GM23248 (cell line): ENCODE measurements at regions not wholly inside any gene's neighbourhood (a gene's known extent, or its start where the extent isn't known, plus 50 kb on each side); places are given as distances from the start of the nearest gene placed in this dataset.

Source experiments
- DNase-seq: peaks from one replicate; pipeline ENCODE4 v3.0.0-alpha.2; 2015
- H2AFZ ChIP-seq: fragments of 200-600 bp; sonication (generic); 2 replicates; pipeline ENCODE4 v1.6.1; 2016; ENCODE audit warnings: antibody characterized with exemption
- H3F3A ChIP-seq: fragments of 200-600 bp; sonication (generic); 2 replicates; pipeline ENCODE4 v1.6.1; 2016; ENCODE audit warnings: mild to moderate bottlenecking, antibody characterized with exemption, mixed run types; ENCODE audit not compliant: insufficient read depth
- H3K27ac ChIP-seq: fragments of 200-600 bp; sonication (generic); 2 replicates; pipeline ENCODE4 v1.5.1; 2016; ENCODE audit warnings: mild to moderate bottlenecking
- H3K27me3 ChIP-seq: fragments of 200-600 bp; sonication (generic); replicated peaks from 2 replicates; pipeline ENCODE4 v1.6.1; 2016; ENCODE audit warnings: mild to moderate bottlenecking; ENCODE audit not compliant: insufficient read depth
- H3K36me3 ChIP-seq: fragments of 200-600 bp; sonication (generic); 2 replicates; pipeline ENCODE4 v1.6.1; 2016; ENCODE audit warnings: low read depth, mild to moderate bottlenecking
- H3K4me1 ChIP-seq: fragments of 200-600 bp; sonication (generic); 2 replicates; pipeline ENCODE4 v1.6.1; 2016; ENCODE audit warnings: mild to moderate bottlenecking; ENCODE audit not compliant: insufficient read depth
- H3K4me2 ChIP-seq: fragments of 200-600 bp; sonication (generic); one replicate; pipeline ENCODE4 v1.6.1; 2016; ENCODE audit warnings: mild to moderate bottlenecking; ENCODE audit not compliant: unreplicated experiment
- H3K4me3 ChIP-seq: fragments of 200-600 bp; sonication (generic); 2 replicates; pipeline ENCODE4 v1.5.1; 2016; ENCODE audit warnings: mild to moderate bottlenecking
- H3K79me2 ChIP-seq: fragments of 200-600 bp; sonication (generic); 2 replicates; pipeline ENCODE4 v1.6.1; 2016; ENCODE audit warnings: mild to moderate bottlenecking; ENCODE audit not compliant: insufficient read depth
- H3K9ac ChIP-seq: fragments of 200-600 bp; sonication (generic); 2 replicates; pipeline ENCODE4 v1.6.1; 2016; ENCODE audit warnings: mild to moderate bottlenecking
- H3K9me2 ChIP-seq: fragments of 200-600 bp; sonication (generic); 2 replicates; pipeline ENCODE4 v1.6.1; 2016; ENCODE audit warnings: mixed run types, mild to moderate bottlenecking, moderate library complexity; ENCODE audit not compliant: insufficient read depth
- H3K9me3 ChIP-seq: fragments of 200-600 bp; sonication (generic); one replicate; pipeline ENCODE4 v1.6.1; 2017; ENCODE audit warnings: low read depth
- H4K20me1 ChIP-seq: fragments of 200-600 bp; sonication (generic); 2 replicates; pipeline ENCODE4 v1.6.0; 2016; ENCODE audit not compliant: insufficient read depth
- EZH2 ChIP-seq: fragments of 200-600 bp; sonication (generic); IDR thresholded peaks from 2 replicates; pipeline ENCODE4 v1.6.1; 2018; ENCODE audit warnings: antibody characterized with exemption, mild to moderate bottlenecking; ENCODE audit not compliant: insufficient read depth, poor library complexity, severe bottlenecking
- EZH2phosphoT487 ChIP-seq: fragments of 200-600 bp; sonication (generic); IDR thresholded peaks from 2 replicates; pipeline ENCODE4 v1.6.1; 2018; ENCODE audit warnings: antibody characterized with exemption, moderate library complexity, mild to moderate bottlenecking, low read depth; ENCODE audit not compliant: insufficient read depth
- WGBS, 2 experiments: methylation state at CpG; one replicate each; pipeline ENCODE4 v1.1.6; 2015 to 2017; ENCODE audit warnings: low lambda C conversion rate in 2 of 2, low coverage in 1 of 2; ENCODE audit errors: missing lambda C conversion rate in 2 of 2; 5-methylcytosine and 5-hydroxymethylcytosine counted together
- in situ Hi-C: fragments of 300-500 bp; cut with MboI; formaldehyde crosslinking; loops from 2 replicates; pipeline ENCODE4 v1.15.0; 2020

DNA sequence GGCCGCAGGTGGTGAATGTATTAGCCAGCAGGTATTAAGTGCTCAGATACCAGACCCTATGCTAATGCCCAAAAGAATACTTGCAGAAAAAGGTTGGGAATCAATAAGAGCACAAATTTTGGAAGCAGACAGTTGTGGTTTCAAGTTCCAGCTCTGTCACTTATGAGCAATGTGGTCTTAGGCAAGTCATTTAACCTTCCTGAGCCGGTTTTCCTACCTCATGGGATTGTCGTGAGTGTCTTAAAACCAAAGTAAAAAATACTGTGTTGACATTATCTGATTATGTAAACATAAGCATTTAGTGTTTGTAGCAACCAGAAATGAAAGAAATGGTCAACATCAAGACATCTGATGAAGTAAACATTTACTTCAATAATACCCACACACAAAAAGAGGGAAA, 93.0 kb upstream of the CHST9 start:
- Histone ChIP-seq H4K20me1 (no peaks in the 10 kb centered on the region), H3K36me3 (no peaks in the 10 kb centered on the region), H3K9me2 (no peaks in the 10 kb centered on the region), H2AFZ (no peak overlapping the region), H3K79me2 (no peaks in the 10 kb centered on the region), H3K27me3 (no peaks in the 10 kb centered on the region), H3F3A (no peaks in the 10 kb centered on the region), H3K9ac (no peak overlapping the region), H3K27ac (no peak overlapping the region), H3K9me3 (no peaks in the 10 kb centered on the region), H3K4me1 (no peaks in the 10 kb centered on the region), H3K4me3 (no peak overlapping the region), H3K4me2 (no peak overlapping the region)
- TF ChIP-seq EZH2phosphoT487 (no peak), EZH2 (no peak)
- no peak for DNase-seq
- in situ Hi-C loops = no loop called here
- WGBS, 2 experiments = 23 to 26% methylated on average over 3 of the region's 3 CpGs

DNA sequence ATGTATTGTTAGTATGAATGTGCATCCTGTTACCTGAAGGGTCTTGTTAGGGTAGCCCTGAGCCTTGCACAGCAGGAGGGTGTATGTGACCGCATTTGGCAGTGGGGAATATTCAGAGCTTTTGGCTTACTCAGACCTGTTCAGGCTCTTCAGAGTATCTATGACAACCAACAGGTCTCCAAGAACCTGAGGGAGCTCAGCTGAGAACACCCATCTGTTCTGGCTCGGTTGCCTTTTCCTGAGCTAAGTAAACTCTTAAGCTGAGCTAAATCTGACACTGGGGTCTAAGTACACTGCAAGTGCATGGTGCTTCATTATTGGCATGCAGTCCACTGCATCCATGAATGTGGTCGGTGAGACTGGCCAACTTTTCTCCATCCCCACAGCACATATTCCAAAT, 92.4 kb upstream of the CHST9 start:
- in situ Hi-C loops = no loop called here
- H3K4me3 ChIP-seq = no peak overlapping the region
- no peaks in the 10 kb centered on the region for H3K27me3 ChIP-seq
- H2AFZ ChIP-seq = no peak overlapping the region
- H3K79me2 ChIP-seq = no peaks in the 10 kb centered on the region
- no peaks in the 10 kb centered on the region for H3K9me2 ChIP-seq
- H4K20me1 ChIP-seq = no peaks in the 10 kb centered on the region
- no peaks in the 10 kb centered on the region for H3F3A ChIP-seq
- H3K27ac ChIP-seq = no peak overlapping the region
- no peaks in the 10 kb centered on the region for H3K36me3 ChIP-seq
- no peak overlapping the region for H3K9ac ChIP-seq
- WGBS, 2 experiments = 17 to 18% methylated on average over 3 of the region's 3 CpGs
- TF ChIP-seq EZH2phosphoT487 = no peak
- TF ChIP-seq EZH2 = no peak
- DNase-seq = no peak
- H3K4me1 ChIP-seq = no peaks in the 10 kb centered on the region
- H3K9me3 ChIP-seq = no peaks in the 10 kb centered on the region
- H3K4me2 ChIP-seq = no peak overlapping the region

DNA sequence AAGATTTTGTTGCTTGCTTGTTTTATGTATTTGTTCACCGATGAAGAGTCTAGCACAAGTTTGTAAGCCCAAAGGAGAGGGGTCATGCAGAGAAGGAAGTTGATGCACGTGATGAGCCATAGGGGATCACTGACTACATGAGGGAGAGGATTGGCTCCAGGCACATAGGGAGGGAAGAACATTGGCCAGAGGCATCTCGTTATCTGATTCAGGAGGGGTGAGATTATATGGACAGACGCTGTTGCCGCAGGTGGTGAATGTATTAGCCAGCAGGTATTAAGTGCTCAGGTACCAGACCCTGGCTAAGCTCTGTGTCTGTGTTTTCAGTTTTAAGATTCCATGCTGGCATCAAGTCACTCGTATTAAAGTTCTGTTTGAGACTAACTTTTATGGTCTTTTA, 91.8 kb upstream of the CHST9 start:
- in situ Hi-C loops = no loop called here
- Histone ChIP-seq H3K36me3 (no peaks in the 10 kb centered on the region), H3K4me2 (no peak overlapping the region), H3K4me3 (no peak overlapping the region), H3K79me2 (no peaks in the 10 kb centered on the region), H3F3A (no peaks in the 10 kb centered on the region), H3K4me1 (no peaks in the 10 kb centered on the region), H3K27ac (no peak overlapping the region), H3K9me2 (no peaks in the 10 kb centered on the region), H2AFZ (no peak overlapping the region), H3K9me3 (no peaks in the 10 kb centered on the region), H3K9ac (no peak overlapping the region), H4K20me1 (no peaks in the 10 kb centered on the region), H3K27me3 (no peaks in the 10 kb centered on the region)
- no peak for DNase-seq
- WGBS, 2 experiments = 27 to 36% methylated on average over 6 of the region's 6 CpGs
- TF ChIP-seq EZH2 (no peak), EZH2phosphoT487 (no peak)

DNA sequence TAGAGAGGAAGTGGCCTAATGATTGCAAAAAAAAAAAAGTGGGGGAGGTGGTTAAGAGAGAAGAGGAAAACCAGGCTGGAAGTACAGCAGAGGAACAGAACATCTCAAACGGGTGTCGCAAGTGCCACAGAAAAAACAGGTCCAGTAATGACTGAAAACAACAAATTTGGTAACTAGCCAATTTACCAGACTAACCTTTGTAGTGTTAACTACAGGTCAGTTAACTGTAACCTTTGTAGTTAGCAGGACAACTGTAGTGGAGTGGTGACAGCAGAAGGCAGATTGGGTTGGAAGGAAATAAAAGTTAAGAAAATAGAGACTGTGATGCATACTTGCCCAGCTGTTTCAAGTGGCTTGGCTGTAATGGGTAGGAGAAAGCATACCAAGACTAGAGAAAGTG, 91.4 kb upstream of the CHST9 start:
- Histone ChIP-seq H3K79me2 (no peaks in the 10 kb centered on the region), H3K4me2 (no peak overlapping the region), H3K9me2 (no peaks in the 10 kb centered on the region), H3K9me3 (no peaks in the 10 kb centered on the region), H3K4me3 (no peak overlapping the region), H3K9ac (no peak overlapping the region), H3K27me3 (no peaks in the 10 kb centered on the region), H3K27ac (no peak overlapping the region), H3F3A (no peaks in the 10 kb centered on the region), H2AFZ (no peak overlapping the region), H3K4me1 (no peaks in the 10 kb centered on the region), H3K36me3 (no peaks in the 10 kb centered on the region), H4K20me1 (no peaks in the 10 kb centered on the region)
- 68 to 84% methylated on average over 2 of the region's 2 CpGs for WGBS, 2 experiments
- in situ Hi-C loops = no loop called here
- no peak for DNase-seq
- TF ChIP-seq EZH2phosphoT487 (no peak), EZH2 (no peak)

DNA sequence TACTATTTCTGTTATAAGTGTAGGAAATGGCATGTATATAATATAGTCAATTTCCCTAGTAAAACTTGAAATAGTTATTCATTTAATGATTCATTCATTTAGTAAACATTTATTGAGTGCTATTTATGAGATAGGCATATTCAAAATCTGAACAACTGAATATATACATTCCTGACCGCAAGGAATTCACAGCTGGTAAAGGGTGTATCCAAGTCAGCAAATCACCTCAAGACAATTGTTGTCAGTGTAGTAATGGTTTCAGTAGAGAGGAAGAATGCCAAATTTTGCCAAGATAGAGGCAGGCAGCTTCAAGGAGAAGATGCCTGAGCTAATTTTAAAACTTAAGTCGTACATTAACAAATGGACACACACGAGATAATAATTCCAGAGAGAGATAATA, 89.8 kb upstream of the CHST9 start:
- no peak for DNase-seq
- H3K27ac ChIP-seq = no peak overlapping the region
- H3K9ac ChIP-seq = no peak overlapping the region
- no peaks in the 10 kb centered on the region for H3K9me2 ChIP-seq
- no peaks in the 10 kb centered on the region for H3K9me3 ChIP-seq
- WGBS, 2 experiments = 62 to 65% methylated on average over 3 of the region's 3 CpGs
- H3K79me2 ChIP-seq = no peaks in the 10 kb centered on the region
- in situ Hi-C loops = no loop called here
- H3K36me3 ChIP-seq = no peaks in the 10 kb centered on the region
- H3K4me2 ChIP-seq = no peak overlapping the region
- H3F3A ChIP-seq = no peaks in the 10 kb centered on the region
- TF ChIP-seq EZH2phosphoT487 (no peak), EZH2 (no peak)
- no peak overlapping the region for H3K4me3 ChIP-seq
- H3K27me3 ChIP-seq = no peaks in the 10 kb centered on the region
- no peaks in the 10 kb centered on the region for H4K20me1 ChIP-seq
- H3K4me1 ChIP-seq = no peaks in the 10 kb centered on the region
- H2AFZ ChIP-seq = no peak overlapping the region
